ENCODE measurements at regions not wholly inside any gene's neighbourhood (a gene's known extent, or its start where the extent isn't known, plus 50 kb on each side); places are given as distances from the start of the nearest gene placed in this dataset.

DNA sequence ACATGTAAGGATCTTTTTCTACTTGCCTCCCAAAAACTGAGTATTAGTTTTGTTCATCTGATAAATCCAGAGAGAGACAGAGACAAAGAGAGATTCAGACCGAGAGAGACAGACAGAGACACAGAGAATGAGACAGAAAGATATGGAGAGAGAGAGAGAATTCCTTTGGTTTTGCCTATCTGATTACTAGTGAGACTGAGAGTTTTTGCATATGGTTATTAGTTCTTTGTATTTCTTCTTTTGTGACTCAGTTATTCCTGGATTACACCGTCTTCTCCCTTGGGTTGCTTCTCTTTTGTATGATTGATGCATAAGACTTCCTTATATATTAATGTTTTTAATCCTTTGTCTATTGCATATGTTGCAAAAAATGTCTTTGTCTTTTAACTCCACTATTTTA is 91.2 kb upstream of the SPATA31C2 start:
- DNase-seq (ENCODE audit: low read depth): no peak

- no peak for DNase-seq (ENCODE audit: low read depth)
These were observed 86.7 kb upstream of the SPATA31C2 start for GRCh38 chr9:88224938-88225337.

GRCh38 chr9:88221105-88221504 is 82.8 kb upstream of the SPATA31C2 start:
- no peak for DNase-seq (ENCODE audit: low read depth)

GRCh38 chr9:88220652-88221051 is 82.4 kb upstream of the SPATA31C2 start:
- DNase-seq (ENCODE audit: low read depth): no peak

DNA sequence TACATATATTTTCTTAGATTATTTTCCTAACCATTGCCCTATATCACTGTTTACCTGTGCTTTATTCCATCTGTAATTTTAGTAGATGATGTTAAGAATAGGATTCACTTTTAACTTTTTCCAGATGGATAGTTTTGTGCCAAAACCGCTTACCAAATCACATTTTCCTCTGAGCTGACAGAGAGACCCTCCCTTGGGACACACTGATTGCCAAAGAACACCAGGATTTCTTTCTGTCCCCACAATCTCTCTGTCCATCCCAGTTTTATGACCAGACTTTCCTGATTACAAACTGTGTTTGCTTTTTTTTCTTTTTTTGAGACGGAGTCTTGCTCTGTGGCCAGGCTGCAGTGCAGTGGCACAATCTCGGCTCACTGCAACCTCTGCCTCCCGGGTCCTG is 81.3 kb upstream of the SPATA31C2 start:
- no peak for DNase-seq (ENCODE audit: low read depth)

DNA sequence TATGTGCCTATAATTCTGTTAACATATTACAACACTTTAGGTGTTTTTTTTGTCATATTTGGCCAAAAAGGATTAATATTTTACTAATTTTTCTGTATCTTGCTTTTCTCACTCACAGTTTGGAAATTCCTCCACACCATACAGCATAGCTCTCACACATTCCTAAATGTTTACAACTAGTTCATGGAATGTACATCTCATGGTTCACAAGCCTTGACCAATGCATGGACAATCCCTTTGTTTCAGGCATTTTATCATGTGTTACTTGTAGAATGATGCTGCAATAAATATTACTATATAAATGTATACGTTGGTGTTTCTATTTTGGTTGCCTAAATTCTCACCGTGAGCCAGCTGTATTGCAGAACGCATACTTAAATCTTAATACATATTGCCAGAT is 80.5 kb upstream of the SPATA31C2 start:
- DNase-seq (ENCODE audit: low read depth): no peak

DNA sequence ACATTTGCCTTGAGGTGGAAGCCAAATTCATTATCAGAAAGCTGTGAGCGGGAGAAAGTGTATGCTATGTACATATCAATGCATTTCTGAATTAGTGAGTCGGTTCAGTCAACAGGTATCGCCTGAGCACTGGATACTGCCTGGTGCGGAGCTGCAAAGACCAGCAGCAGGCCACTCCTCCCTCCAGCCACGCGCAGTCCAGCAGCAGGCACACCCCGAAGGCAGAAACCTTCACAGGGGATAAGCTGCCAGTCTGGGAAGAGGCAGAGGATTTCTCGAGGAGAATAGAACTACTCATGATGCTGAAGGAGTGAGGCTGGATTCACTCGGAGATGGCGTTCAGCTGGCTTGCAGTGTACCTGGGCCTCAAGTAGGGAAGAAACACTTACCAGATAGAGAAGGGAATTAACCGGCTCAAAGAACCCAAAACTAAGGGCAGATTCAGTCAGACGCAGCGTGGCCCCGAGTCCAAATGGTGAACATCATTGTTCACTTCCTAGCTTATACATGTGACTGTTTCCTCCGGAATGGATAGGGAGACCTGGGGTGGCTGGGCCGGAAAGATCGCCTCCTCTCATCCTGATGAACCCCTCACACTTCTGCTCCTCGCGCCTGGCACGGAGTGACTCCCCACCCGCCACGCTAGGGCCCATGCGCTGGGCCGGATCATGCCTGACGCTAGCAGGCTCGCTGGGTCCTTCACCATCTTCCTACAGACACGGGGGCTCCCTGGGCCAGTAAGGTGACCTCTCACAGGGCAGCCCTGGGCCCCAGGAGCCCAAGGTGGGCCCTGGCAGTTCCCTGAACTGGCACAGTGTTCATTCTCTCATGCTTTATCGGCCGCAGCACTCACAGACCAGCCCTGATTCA is 78.1 kb upstream of the SPATA31C2 start:
- no peak for DNase-seq (ENCODE audit: low read depth)

DNA sequence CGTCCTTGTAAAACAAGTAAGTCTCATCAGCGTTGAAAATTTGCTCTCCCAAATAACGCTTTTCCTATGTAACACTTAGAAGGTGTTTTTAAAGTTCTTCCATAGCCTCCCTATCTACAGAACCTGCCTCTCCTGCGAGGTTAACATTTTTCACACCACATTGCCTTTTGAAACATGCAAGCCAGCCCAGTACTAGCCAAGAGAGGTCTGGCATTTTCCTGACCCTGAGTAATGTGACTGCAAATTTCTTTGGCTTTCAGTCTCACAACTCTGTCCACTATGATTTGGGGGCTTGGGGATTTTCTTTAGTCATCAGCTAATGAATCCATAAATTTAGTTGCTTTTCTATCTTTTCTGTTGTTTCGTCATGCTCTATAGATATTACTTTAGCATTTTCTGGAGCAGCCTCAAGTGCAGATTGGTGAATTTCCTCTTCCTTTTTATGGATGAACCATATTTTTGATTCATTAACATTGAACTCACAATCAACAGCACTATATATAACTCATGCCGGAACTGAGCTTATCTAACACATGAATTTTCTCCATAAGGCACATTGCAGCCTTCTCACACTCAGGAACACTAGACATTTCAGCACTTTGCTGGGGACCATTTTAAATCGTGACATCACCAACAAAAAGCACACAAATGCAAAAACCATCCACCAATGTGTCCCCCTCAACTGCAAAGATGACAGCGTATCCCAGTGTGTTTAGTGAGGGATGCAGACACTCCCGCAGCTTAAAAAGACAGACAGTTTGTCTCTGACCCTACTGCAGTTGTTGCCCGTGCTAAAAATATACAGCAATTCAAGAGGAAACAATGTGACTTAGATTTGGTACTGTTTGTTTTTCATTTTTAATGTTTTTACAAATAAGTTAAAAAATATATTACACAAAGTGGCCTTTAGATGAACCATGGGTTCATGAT is 77.2 kb upstream of the SPATA31C2 start:
- DNase-seq (ENCODE audit: low read depth): no peak

GRCh38 chr9:88202321-88202720 is 64.0 kb upstream of the SPATA31C2 start:
- DNase-seq (ENCODE audit: low read depth): no peak

DNA sequence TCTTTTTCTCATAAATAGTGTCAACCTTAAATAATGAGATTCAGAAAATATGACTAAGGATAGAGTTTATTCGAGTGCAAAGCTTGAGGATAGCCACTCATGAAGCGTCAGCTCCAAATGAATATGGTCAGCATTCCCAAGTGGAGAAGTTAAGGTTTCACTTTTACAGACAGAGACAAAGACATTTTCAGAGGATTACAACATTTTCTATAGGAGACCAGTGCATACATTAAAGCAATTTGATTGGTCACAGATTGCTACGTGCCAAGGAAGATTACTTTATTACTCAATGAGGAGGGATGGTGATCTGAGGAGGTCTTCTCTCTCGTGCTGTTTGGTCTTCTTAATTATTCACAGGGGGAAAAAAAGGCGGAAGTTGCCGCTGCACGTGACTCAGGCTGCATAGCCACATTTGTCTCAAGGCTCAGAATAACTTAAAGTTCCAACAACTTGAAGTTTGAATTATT is 60.1 kb upstream of the SPATA31C2 start:
- DNase-seq (ENCODE audit: low read depth): no peak

DNA sequence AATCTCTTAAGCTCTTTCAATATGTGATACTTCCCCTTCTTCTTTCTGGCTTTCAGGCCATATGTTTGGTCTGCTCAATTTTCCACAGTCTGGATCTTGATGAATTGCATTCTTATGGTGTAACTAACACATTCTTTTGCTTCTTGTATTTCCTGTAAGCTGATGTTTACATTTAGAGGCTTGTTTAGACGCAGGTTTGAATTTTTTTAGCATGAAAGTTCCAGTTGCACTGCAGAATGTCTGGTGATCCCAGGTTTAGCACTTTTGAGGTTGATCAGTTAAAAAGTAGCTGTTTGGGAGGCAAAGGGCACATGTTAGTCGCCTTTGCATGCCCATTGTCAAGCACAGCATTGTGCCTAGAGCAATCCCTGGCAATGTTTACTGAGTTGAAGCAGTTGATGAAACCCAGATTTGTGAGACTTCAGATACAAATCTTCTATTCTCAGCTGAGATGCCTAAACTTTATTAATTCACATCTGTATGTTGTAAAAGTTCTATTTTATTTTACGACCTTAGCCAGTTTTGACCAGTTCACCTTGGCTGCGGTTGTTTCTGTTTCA is 59.6 kb upstream of the SPATA31C2 start:
- no peak for DNase-seq (ENCODE audit: low read depth)

- no peak for DNase-seq (ENCODE audit: low read depth)
These were observed 58.7 kb upstream of the SPATA31C2 start for GRCh38 chr9:88197016-88197415.

DNA sequence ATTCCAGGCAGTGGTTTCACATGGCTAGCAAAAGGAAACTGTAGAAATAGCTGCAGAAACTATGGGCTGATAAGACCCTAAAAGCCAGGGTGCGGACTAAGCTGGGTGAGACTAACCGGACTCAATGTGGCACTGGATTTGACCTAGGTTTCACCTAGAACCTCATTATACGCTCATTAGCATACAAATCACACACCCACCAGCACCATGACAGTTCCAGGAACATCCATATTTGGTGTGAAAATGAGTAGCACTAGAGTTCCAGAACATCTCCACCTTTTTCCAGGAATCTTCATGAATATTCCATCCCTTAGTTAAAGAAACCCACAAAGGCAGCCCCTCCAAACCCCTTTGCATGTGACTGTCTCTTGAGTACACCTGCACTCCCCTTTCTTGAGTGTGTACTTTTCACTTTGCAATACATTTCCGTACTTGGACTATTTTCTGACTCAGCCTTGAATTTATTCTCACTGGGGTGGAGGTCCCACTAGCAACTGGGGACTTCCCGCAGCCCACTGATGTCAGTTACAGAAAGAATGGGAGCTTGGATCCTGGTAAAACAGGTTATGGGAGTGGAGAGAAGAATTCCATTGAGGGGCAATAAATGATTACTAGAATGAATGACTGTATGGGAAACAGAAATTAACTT is 58.0 kb upstream of the SPATA31C2 start:
- no peak for DNase-seq (ENCODE audit: low read depth)

DNA sequence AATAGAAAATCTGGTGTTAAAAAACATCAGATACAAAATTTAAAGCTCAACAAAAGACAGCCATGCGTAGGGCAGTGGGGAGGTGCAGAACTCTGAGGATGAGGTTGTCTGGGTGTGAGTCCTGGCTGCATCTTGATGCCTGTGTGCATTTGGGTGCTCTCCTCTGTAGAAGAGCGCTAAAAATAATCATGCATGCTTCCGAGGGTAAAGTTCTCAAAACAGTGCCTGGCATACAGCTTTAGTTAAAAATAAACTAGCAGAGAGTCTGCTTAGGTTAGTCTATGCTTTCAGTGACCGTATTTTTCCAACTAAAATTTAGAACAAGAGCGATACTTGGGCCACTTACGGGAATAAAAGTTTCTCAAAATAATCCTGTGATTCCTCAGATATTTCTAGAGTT is 55.5 kb upstream of the SPATA31C2 start:
- DNase-seq (ENCODE audit: low read depth): no peak

DNA sequence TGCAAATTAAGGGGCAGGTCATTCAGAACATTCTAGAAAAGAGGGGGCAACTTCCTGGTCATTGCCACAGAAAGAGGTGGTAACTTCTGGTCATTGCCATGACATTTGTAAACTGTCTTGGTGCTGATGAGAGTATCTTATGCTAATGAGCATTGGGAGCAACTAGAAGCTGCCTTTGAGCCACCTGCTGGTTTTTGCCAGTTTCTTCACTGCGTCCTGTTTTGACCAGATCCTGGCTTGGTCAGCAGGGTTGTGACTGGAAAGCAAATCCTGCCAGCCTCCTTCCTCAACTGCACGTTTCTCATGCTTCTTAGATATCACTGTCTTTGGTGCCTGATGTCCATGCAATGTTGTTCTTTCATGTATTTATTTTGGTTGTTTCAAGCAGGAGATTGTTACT is 53.2 kb upstream of the SPATA31C2 start:
- DNase-seq (ENCODE audit: low read depth): no peak

DNA sequence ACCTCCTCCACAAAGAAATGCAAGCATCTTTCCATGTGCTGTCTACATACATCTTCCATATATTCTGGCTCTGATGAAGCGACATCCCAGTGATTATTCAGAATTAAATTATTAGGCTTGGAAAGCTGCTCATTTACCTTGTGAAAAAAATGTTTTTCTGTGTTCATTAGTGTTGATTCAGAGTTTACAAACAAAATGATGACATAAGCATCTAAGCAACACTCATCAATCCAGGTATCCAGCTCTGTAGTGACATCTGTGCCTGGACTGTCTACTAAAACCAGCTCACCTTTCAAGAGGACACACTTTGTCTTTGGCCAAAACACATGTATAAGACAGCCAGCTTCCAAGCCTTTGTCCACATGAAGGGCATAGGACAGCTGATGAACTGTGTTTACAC is 51.1 kb upstream of the SPATA31C2 start:
- no peak for DNase-seq (ENCODE audit: low read depth)

All from stimulated activated CD8-positive, alpha-beta memory T cell treated with anti-CD3 and anti-CD28 coated beads, Interleukin-15, amount 100 ng/mL, for 1 hour (primary cell).